HUES48 (cell line): ENCODE measurements at regions not wholly inside any gene's neighbourhood (a gene's known extent, or its start where the extent isn't known, plus 50 kb on each side); places are given as distances from the start of the nearest gene placed in this dataset.
"Not testable (repeated sequence)": the region's sequence is repeated elsewhere in the genome, so short reads cannot be mapped to it uniquely, and the experiment has no call there.

Experiments used
- H3K27ac ChIP-seq: one replicate; pipeline ENCODE4 v1.7.0; 2013; ENCODE audit warnings: low read depth, low read length, inconsistent platforms
- H3K27me3 ChIP-seq: 2 replicates; pipeline ENCODE4 v1.6.1; 2013; ENCODE audit warnings: mild to moderate bottlenecking, low read length; ENCODE audit not compliant: control insufficient read depth, insufficient read depth
- H3K36me3 ChIP-seq: 2 replicates; pipeline ENCODE4 v1.6.1; 2013; ENCODE audit warnings: low read length; ENCODE audit not compliant: control insufficient read depth, insufficient read depth
- H3K4me1 ChIP-seq: 2 replicates; pipeline ENCODE4 v1.6.1; 2013; ENCODE audit warnings: mild to moderate bottlenecking, low read length; ENCODE audit not compliant: control insufficient read depth, insufficient read depth
- H3K4me3 ChIP-seq: 2 replicates; pipeline ENCODE4 v1.5.1; 2013; ENCODE audit warnings: mild to moderate bottlenecking, low read depth, low read length
- H3K9ac ChIP-seq: 2 replicates; pipeline ENCODE4 v1.6.1; 2013; ENCODE audit warnings: mild to moderate bottlenecking, low read depth, low read length, moderate library complexity
- H3K9me3 ChIP-seq: 2 replicates; pipeline ENCODE4 v1.6.1; 2013; ENCODE audit warnings: low read length; ENCODE audit not compliant: control insufficient read depth, insufficient read depth

GRCh38 chr3:152216960-152217865, 51.5 kb upstream of the MBNL1 start:
- H3K9me3 ChIP-seq, H3K4me3 ChIP-seq, H3K9ac ChIP-seq, H3K36me3 ChIP-seq, H3K4me1 ChIP-seq, H3K27ac ChIP-seq, H3K27me3 ChIP-seq: not testable (repeated sequence)

DNA sequence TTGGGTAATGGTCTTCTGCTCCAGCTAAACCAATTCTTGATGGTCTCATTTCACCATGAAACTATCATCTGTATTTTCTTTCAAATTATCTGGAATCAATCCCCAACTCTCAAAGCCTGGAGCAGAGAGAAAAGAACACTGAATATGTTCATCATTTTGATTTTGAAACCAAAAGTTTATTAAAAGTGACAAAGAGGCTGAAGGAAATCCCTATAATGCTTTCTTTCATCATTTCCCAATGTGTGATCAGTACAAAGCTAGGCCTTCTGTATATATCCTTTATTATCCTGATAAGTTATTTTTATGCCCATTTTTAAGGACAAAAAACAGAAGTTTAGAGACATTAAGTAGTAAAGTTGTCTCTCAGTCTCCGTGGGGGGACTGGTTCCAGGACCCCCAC, 50.1 kb upstream of the MBNL1 start:
- no peaks in the 10 kb centered on the region for H3K27me3 ChIP-seq

More for the DNA sequence above, 50.1 kb upstream of the MBNL1 start:
- H3K9ac ChIP-seq: no peak overlapping the region
- H3K9me3 ChIP-seq: no peaks in the 10 kb centered on the region
- H3K4me1 ChIP-seq: 0 out of 2 replicates have a peak, but pooled peaks cover under 1% of the 10 kb centered on the region
- H3K36me3 ChIP-seq: no peaks in the 10 kb centered on the region
- H3K27ac ChIP-seq: no peak overlapping the region
- H3K4me3 ChIP-seq: no peak overlapping the region
